AG10803 (cell line): ENCODE measurements at regions not wholly inside any gene's neighbourhood (a gene's known extent, or its start where the extent isn't known, plus 50 kb on each side); places are given as distances from the start of the nearest gene placed in this dataset.

Experiments used
- DNase-seq: peaks from one replicate; pipeline ENCODE4 v3.0.0; 2010; ENCODE audit warnings: low read depth
- H3K4me3 ChIP-seq: 2 replicates; pipeline ENCODE4 v1.5.1; 2011; ENCODE audit warnings: mild to moderate bottlenecking, low read length, control low read depth
- CTCF ChIP-seq: conservative IDR thresholded peaks from 2 replicates; pipeline ENCODE4 v1.5.1; 2011; ENCODE audit warnings: mild to moderate bottlenecking, low read length, control low read depth, inconsistent platforms

- H3K4me3 ChIP-seq: no peak overlapping the region
- TF ChIP-seq CTCF: no peak
- DNase-seq: no peak
Observed at GRCh38 chr14:21985081-21985480, 311.5 kb upstream of the OR4E1 start.

GRCh38 chr14:21978999-21979314 is 305.3 kb upstream of the OR4E1 start:
- no peak for DNase-seq
- TF ChIP-seq CTCF: no peak
- no peak overlapping the region for H3K4me3 ChIP-seq

- H3K4me3 ChIP-seq: no peak overlapping the region
- DNase-seq: peak; percentile 2
- peak; percentile 56 for TF ChIP-seq CTCF
Observed at GRCh38 chr14:21978184-21978998, 304.8 kb upstream of the OR4E1 start.

GRCh38 chr14:21974741-21975140 is 301.1 kb upstream of the OR4E1 start:
- DNase-seq: no peak
- no peak overlapping the region for H3K4me3 ChIP-seq
- no peak for TF ChIP-seq CTCF

GRCh38 chr14:21965042-21965441 is 291.4 kb upstream of the OR4E1 start:
- TF ChIP-seq CTCF: no peak
- no peak overlapping the region for H3K4me3 ChIP-seq
- DNase-seq: no peak

GRCh38 chr14:21964180-21964579 is 290.6 kb upstream of the OR4E1 start:
- H3K4me3 ChIP-seq: no peak overlapping the region
- no peak for TF ChIP-seq CTCF
- no peak for DNase-seq

- no peak for TF ChIP-seq CTCF
- no peak for DNase-seq
- no peak overlapping the region for H3K4me3 ChIP-seq
Observed at GRCh38 chr14:21960636-21961035, 287.0 kb upstream of the OR4E1 start.
